RPMI7951 (cell line): ENCODE measurements at regions not wholly inside any gene's neighbourhood (a gene's known extent, or its start where the extent isn't known, plus 50 kb on each side); places are given as distances from the start of the nearest gene placed in this dataset.

Experiments
- DNase-seq: peaks from one replicate; pipeline ENCODE4 v3.0.0-alpha.2; 2012; ENCODE audit warnings: low read depth

GRCh38 chr4:159035570-159035969 lies 67.3 kb upstream of the RAPGEF2 start:
- no peak for DNase-seq

- no peak for DNase-seq
Measured at GRCh38 chr4:159038536-159038935, 64.3 kb upstream of the RAPGEF2 start.

GRCh38 chr4:159041054-159042034 lies 61.5 kb upstream of the RAPGEF2 start:
- no peak for DNase-seq

GRCh38 chr4:159042097-159042605 lies 60.7 kb upstream of the RAPGEF2 start:
- no peak for DNase-seq

GRCh38 chr4:159042868-159043267 lies 60.0 kb upstream of the RAPGEF2 start:
- DNase-seq, result no peak

GRCh38 chr4:159043861-159044260 lies 59.0 kb upstream of the RAPGEF2 start:
- no peak for DNase-seq

GRCh38 chr4:159045321-159045720 lies 57.6 kb upstream of the RAPGEF2 start:
- no peak for DNase-seq

GRCh38 chr4:159046683-159047082 lies 56.2 kb upstream of the RAPGEF2 start:
- no peak for DNase-seq

- DNase-seq, result peak; percentile 10
Measured at GRCh38 chr4:159047478-159048165, 55.3 kb upstream of the RAPGEF2 start.

- peak; percentile 57 for DNase-seq
Measured at GRCh38 chr4:159048166-159048886, 54.6 kb upstream of the RAPGEF2 start.

- DNase-seq, result no peak
Measured at GRCh38 chr4:159049780-159050375, 53.0 kb upstream of the RAPGEF2 start.

GRCh38 chr4:159051245-159052071 lies 51.4 kb upstream of the RAPGEF2 start:
- no peak for DNase-seq

GRCh38 chr4:159052315-159052714 lies 50.6 kb upstream of the RAPGEF2 start:
- no peak for DNase-seq
